HG03097 (cell line): ENCODE measurements at regions not wholly inside any gene's neighbourhood (a gene's known extent, or its start where the extent isn't known, plus 50 kb on each side); places are given as distances from the start of the nearest gene placed in this dataset.

Source experiments
- ATAC-seq: cut with Tn5 transposase; IDR thresholded peaks from one replicate; pipeline ENCODE4 v1.9.1; 2021; ENCODE audit not compliant: unreplicated experiment, low FRiP score

DNA sequence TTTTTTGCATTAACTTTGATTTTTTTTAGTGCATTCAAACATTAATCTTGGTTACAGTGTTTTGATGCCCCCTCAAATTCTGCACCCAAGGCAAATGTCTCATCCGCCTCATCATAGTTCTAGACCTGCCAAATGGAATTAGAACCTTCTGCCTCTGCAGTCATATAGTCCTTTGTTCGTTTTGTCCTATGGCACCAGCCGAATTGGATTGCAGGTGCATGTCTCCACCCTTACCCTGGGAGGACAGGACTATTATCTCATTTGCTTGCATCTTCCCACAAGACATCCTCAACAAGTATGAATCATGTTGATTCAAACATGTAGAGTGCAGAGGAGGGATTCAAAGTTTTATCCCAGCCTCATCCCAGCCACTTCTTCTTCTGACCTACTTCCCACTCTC is 579.1 kb downstream of the VRK1 start:
- ATAC-seq = no peak

DNA sequence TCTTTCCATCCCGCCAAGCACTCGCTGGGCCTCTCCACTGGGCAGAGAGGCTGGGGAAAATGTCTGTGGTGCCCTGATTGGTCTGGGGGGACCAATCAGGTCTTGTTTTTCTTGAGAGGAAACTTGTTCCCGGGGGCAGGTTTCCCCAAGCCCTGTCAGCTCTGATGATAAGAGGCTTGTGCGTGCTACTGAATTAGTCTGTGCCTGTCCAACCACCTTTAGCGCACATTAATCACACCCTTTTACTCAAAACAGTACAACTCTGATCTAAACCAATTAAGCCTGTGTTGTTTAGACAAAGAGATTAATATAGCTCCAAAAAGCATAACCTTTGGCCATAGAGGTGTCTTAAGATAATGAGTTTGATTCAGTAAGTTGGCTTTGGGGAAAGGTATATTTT is 580.4 kb downstream of the VRK1 start:
- ATAC-seq = no peak

- no peak for ATAC-seq
These were observed 581.9 kb downstream of the VRK1 start for GRCh38 chr14:97379091-97379531.

DNA sequence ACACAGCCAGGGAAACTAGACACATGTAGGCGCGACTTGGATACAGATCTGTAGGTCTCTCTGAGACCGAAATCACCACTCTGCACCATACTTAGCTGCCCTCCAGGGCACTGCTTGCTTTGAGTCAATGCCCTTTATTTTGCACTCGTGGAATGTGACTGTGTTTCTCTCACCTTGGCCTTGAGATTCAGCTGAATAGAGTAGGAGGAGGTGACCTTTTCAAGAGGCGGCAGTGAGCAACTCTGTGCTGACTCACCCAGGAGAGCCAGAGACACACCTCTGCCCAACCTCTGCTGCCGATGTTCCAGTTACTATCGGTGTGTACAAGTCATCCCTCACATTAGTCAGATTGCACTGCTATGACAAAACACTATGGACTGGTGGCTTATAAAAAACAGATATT is 583.4 kb downstream of the VRK1 start:
- no peak for ATAC-seq

GRCh38 chr14:97381309-97381708 is 584.1 kb downstream of the VRK1 start:
- ATAC-seq = no peak

- ATAC-seq = no peak
These were observed 585.5 kb downstream of the VRK1 start for GRCh38 chr14:97382616-97383226.

GRCh38 chr14:97385727-97386126 is 588.5 kb downstream of the VRK1 start:
- no peak for ATAC-seq

- ATAC-seq = no peak
These were observed 590.2 kb downstream of the VRK1 start for GRCh38 chr14:97387252-97387874.

DNA sequence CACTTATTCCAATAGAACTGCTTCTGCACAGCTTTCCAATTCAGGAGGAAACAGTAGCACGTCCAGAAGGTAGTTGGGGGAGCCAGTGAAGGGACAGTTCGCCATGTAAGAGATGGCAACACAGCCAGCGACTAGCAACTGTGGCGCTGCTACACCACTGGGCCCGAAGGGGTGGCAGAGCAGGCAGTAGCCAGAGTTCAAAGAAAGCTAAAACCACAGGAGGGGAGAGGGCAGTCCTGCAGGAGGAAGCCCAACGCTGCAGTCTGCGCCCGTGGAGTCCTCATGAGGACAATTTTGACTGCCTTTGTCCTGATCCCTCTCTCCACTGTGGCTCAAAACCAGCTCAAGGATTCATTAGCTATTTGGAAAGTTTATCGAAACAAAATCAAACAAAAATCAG is 591.2 kb downstream of the VRK1 start:
- ATAC-seq = no peak

DNA sequence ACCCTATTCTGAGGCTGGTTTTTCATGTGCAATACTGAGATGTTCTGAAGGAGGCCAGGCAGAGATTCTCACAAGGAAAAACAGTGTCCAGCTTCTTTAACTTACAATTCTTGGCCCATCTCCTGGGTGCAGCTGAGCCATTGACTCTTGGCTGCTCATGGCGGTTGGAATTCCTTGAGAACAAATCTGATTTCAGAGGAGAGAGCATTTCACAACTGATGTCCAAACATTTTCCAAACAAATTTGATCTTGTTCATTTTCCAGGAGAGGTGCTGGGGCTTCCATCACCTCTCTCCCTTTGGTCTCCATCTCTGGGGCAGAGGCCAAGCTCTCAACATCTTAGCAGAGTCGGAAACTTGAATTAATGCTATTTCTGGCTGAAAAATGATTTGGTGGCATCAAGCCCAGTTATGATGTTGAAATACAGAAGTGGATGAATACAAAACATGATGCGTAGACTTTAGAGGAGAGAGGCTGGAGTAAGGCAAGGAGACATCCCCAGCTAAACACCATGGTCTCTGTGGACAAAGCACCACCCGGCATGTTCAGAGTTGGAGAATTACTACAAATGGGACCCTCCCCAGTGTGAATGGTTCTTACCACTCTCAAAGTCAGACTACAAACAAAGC is 593.0 kb downstream of the VRK1 start:
- no peak for ATAC-seq

GRCh38 chr14:97393244-97393643 is 596.1 kb downstream of the VRK1 start:
- ATAC-seq = no peak

GRCh38 chr14:97395068-97395467 is 597.9 kb downstream of the VRK1 start:
- ATAC-seq = no peak

- ATAC-seq = no peak
These were observed 604.5 kb downstream of the VRK1 start for GRCh38 chr14:97401714-97402113.

- no peak for ATAC-seq
These were observed 605.1 kb downstream of the VRK1 start for GRCh38 chr14:97402279-97402678.

DNA sequence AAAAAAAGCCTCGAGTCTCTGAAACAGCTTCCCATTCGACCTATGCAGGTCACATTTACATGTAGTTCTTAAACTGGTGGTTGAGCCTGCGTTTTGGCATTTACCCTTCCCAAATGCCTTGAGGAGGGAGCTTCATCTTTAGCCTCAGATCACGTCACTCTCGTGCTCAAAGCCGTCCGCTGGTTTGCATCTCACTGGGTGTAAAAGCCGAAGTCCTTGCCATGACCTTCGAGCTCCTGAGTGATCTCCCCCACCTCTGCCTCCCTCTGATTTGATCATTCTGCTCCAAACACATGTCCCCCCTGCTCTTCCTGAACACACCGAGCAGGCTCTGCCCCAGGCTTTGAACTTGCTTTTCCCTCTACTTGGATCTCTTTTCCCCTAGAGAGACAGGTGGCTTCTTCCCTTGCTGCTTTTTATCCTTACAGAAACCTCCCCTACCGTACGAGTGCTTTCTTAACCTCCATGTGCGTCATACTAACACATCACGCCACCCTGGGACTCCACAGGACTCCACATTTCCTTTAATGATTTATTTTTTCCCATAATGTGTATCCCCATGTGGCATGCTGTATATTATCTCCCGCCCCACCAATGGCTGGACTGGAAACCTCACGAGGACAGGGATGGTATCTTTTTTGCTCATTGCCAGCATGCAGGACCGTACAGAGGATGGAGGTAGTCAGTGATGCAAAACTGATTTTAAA is 610.7 kb downstream of the VRK1 start:
- ATAC-seq = no peak

- no peak for ATAC-seq
These were observed 611.3 kb downstream of the VRK1 start for GRCh38 chr14:97408503-97408902.

DNA sequence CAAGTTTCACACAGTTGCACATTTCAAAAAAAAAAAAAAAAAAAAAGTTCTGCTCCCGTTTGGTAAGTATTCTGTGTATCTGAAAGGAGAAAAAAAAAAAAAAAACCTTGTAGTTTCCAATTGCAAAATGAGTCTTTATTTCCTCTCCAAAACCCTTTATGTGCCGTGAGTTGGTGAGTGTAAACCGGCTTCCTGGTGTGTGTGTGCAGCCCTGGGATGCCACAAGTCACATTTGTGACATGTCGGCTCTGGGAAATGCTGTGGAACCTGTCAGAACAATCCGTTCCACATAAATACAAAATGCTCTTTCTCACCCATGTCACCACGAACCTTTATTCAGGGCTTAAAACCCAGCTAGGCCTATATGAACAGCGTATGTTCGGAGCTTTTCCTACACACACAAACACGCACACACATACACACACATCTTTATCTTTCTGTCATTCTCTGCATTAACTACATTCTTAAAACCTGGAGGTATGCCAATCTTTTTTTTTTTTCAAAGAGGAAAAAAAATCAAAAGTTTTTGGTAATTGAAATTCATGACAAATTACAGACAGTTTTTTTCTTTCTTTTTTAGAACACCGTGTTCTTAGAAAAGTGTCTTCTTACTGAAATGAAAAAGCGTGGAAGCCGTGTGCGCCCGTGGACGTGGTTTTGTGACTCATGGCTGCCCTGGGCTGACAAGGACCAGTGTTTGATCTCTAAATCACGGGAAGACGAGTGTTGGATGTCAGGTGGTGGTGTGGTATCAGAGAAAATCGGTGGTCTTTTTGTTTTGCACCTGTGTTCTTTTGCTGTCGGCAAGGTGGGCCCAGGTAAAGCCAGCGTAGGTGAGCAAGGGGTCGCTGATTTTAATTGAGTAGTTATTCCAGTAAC is 612.0 kb downstream of the VRK1 start:
- ATAC-seq = no peak

DNA sequence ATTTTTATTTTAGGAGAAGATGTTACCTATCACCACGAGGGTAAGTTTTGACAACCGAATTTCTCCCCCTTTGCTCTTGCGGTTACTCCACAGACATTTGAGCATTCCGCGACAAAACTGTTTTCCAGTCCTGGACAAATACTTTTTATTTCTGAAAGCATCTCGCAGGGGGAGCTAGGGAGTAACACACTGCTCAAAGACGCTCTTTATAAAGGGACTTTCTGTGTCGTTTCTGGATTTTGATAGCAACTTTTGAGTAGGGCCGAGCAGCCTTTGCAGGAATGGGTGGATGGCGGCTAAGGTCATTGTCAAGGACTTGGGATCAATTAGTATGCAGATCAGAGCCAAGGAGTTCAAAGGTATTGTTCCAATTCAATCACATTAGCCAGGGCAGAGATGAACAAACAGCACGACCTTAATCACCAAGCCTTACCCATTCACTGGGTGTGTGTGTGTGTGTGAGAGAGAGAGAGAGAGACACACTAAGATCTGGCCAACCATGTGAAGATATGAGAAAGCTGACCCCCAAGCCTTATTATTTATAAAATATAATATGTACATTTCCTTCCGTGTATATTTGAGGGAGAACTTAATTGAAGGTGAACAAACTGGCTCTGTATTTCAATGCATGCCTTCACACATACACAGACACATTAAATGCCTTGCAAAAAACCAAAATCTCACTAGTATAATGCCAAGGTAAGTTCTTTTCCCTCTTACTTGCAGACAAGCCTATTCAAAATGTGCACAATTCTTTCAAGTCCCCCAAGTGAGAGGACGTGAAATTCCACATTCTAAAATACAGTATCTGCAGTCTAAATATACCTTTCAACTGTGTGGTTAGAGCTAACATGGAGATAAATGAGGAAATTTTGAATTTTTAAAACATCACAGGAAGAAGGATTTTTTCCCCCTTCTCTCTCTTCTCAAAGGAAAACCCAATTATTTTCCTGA is 613.8 kb downstream of the VRK1 start:
- ATAC-seq = no peak

- ATAC-seq = no peak
These were observed 614.9 kb downstream of the VRK1 start for GRCh38 chr14:97411938-97412612.
